Liver (tissue), 3 donors: ENCODE measurements at regions not wholly inside any gene's neighbourhood (a gene's known extent, or its start where the extent isn't known, plus 50 kb on each side); places are given as distances from the start of the nearest gene placed in this dataset.
"Not testable (repeated sequence)": the region's sequence is repeated elsewhere in the genome, so short reads cannot be mapped to it uniquely, and the experiment has no call there.

Source experiments
- JUND ChIP-seq, 2 donors: IDR thresholded peaks; 2 replicates each; pipeline ENCODE4 v1.6.1; 2016; ENCODE audit warnings: antibody characterized with exemption in 2 of 2
- MAX ChIP-seq: IDR thresholded peaks from 2 replicates; pipeline ENCODE4 v1.6.1; 2016; ENCODE audit warnings: antibody characterized with exemption
- REST ChIP-seq: IDR thresholded peaks from 2 replicates; pipeline ENCODE4 v1.6.1; 2016; ENCODE audit warnings: antibody characterized with exemption, mild to moderate bottlenecking
- SP1 ChIP-seq: IDR thresholded peaks from 2 replicates; pipeline ENCODE4 v1.6.1; 2018; ENCODE audit warnings: antibody characterized with exemption, mild to moderate bottlenecking
- TAF1 ChIP-seq: conservative IDR thresholded peaks from 2 replicates; pipeline ENCODE4 v1.6.1; 2016; ENCODE audit warnings: antibody characterized with exemption, mild to moderate bottlenecking
- YY1 ChIP-seq: IDR thresholded peaks from 2 replicates; pipeline ENCODE4 v1.6.1; 2016; ENCODE audit warnings: antibody characterized with exemption, mild to moderate bottlenecking
- TF ChIP-seq, protein P1 (sequence below): fragments of 150-350 bp; IDR thresholded peaks from 2 replicates; pipeline ENCODE4 v1.5.1; 2017; ENCODE audit warnings: improper control_type of control experiment, low read depth, low read length; ENCODE audit not compliant: missing input control
- TF ChIP-seq, protein P2 (sequence below): IDR thresholded peaks from 2 replicates; pipeline ENCODE4 v1.6.1; 2016; ENCODE audit warnings: antibody characterized with exemption
- donor health status: healthy.
- donor health status: healthy.

GRCh38 chr18:14628323-14628978 is 85.1 kb upstream of the POTEC start:
- TF ChIP-seq, protein P1, sequence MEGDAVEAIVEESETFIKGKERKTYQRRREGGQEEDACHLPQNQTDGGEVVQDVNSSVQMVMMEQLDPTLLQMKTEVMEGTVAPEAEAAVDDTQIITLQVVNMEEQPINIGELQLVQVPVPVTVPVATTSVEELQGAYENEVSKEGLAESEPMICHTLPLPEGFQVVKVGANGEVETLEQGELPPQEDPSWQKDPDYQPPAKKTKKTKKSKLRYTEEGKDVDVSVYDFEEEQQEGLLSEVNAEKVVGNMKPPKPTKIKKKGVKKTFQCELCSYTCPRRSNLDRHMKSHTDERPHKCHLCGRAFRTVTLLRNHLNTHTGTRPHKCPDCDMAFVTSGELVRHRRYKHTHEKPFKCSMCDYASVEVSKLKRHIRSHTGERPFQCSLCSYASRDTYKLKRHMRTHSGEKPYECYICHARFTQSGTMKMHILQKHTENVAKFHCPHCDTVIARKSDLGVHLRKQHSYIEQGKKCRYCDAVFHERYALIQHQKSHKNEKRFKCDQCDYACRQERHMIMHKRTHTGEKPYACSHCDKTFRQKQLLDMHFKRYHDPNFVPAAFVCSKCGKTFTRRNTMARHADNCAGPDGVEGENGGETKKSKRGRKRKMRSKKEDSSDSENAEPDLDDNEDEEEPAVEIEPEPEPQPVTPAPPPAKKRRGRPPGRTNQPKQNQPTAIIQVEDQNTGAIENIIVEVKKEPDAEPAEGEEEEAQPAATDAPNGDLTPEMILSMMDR, result not testable (repeated sequence)
- TF ChIP-seq YY1; REST; MAX; TAF1; SP1; JUND (IDR thresholded peaks at IDR 0.05): not testable (repeated sequence)
- TF ChIP-seq, protein P2, sequence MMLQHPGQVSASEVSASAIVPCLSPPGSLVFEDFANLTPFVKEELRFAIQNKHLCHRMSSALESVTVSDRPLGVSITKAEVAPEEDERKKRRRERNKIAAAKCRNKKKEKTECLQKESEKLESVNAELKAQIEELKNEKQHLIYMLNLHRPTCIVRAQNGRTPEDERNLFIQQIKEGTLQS, result not testable (repeated sequence)
